ENCODE measurements at regions not wholly inside any gene's neighbourhood (a gene's known extent, or its start where the extent isn't known, plus 50 kb on each side); places are given as distances from the start of the nearest gene placed in this dataset.

GRCh38 chr2:19547321-19547720 lies 188.9 kb upstream of the OSR1 start:
- DNase-seq = no peak
- intact Hi-C loops (cut with DNase I) = no loop called here

GRCh38 chr2:19545507-19545906 lies 187.1 kb upstream of the OSR1 start:
- DNase-seq = no peak
- intact Hi-C loops (cut with DNase I) = no loop called here

GRCh38 chr2:19543663-19544383 lies 185.4 kb upstream of the OSR1 start:
- no peak for DNase-seq
- intact Hi-C loops (cut with DNase I) = no loop called here

- intact Hi-C loops (cut with DNase I) = no loop called here
- DNase-seq = no peak
These were observed 184.6 kb upstream of the OSR1 start for GRCh38 chr2:19542796-19543662.

- intact Hi-C loops (cut with DNase I) = no loop called here
- no peak for DNase-seq
These were observed 183.5 kb upstream of the OSR1 start for GRCh38 chr2:19541884-19542283.

- intact Hi-C loops (cut with DNase I) = no loop called here
- no peak for DNase-seq
These were observed 182.5 kb upstream of the OSR1 start for GRCh38 chr2:19540739-19541525.

GRCh38 chr2:19538411-19538963 lies 180.1 kb upstream of the OSR1 start:
- DNase-seq = no peak

GRCh38 chr2:19536136-19536535 lies 177.7 kb upstream of the OSR1 start:
- no peak for DNase-seq
- intact Hi-C loops (cut with DNase I) = no loop called here

More at GRCh38 chr2:19538411-19538963, 180.1 kb upstream of the OSR1 start:
- intact Hi-C loops (cut with DNase I) = no loop called here

GRCh38 chr2:19532547-19533196 lies 174.2 kb upstream of the OSR1 start:
- intact Hi-C loops (cut with DNase I) = no loop called here
- no peak for DNase-seq

GRCh38 chr2:19529677-19530076 lies 171.3 kb upstream of the OSR1 start:
- no peak for DNase-seq
- intact Hi-C loops (cut with DNase I) = no loop called here

GRCh38 chr2:19527771-19528170 lies 169.3 kb upstream of the OSR1 start:
- DNase-seq = no peak
- intact Hi-C loops (cut with DNase I) = no loop called here

GRCh38 chr2:19525313-19525712 lies 166.9 kb upstream of the OSR1 start:
- intact Hi-C loops (cut with DNase I) = no loop called here
- no peak for DNase-seq

- intact Hi-C loops (cut with DNase I) = no loop called here
- no peak for DNase-seq
These were observed 160.6 kb upstream of the OSR1 start for GRCh38 chr2:19519045-19519444.

- intact Hi-C loops (cut with DNase I) = no loop called here
- no peak for DNase-seq
These were observed 148.7 kb upstream of the OSR1 start for GRCh38 chr2:19507137-19507536.

GRCh38 chr2:19505199-19506136 lies 147.0 kb upstream of the OSR1 start:
- intact Hi-C loops (cut with DNase I) = no loop called here
- no peak for DNase-seq

GRCh38 chr2:19504400-19505198 lies 146.2 kb upstream of the OSR1 start:
- intact Hi-C loops (cut with DNase I) = no loop called here
- no peak for DNase-seq

- intact Hi-C loops (cut with DNase I) = no loop called here
- no peak for DNase-seq
These were observed 145.5 kb upstream of the OSR1 start for GRCh38 chr2:19503915-19504314.
